HUES64 (cell line): ENCODE measurements at regions not wholly inside any gene's neighbourhood (a gene's known extent, or its start where the extent isn't known, plus 50 kb on each side); places are given as distances from the start of the nearest gene placed in this dataset.

Source experiments
- H3K27ac ChIP-seq: 2 replicates; pipeline ENCODE4 v1.7.0; 2013; ENCODE audit warnings: low read depth, low read length, inconsistent platforms
- H3K27me3 ChIP-seq: 2 replicates; pipeline ENCODE4 v1.6.1; 2013; ENCODE audit warnings: mild to moderate bottlenecking, low read length; ENCODE audit not compliant: insufficient read depth
- H3K36me3 ChIP-seq: 2 replicates; pipeline ENCODE4 v1.6.1; 2013; ENCODE audit warnings: mild to moderate bottlenecking, low read length; ENCODE audit not compliant: insufficient read depth
- H3K4me1 ChIP-seq: 2 replicates; pipeline ENCODE4 v1.6.1; 2013; ENCODE audit warnings: mild to moderate bottlenecking, low read length, moderate library complexity; ENCODE audit not compliant: insufficient read depth
- H3K4me3 ChIP-seq: 2 replicates; pipeline ENCODE4 v1.5.1; 2013; ENCODE audit warnings: mild to moderate bottlenecking, low read length, moderate library complexity
- H3K9ac ChIP-seq: 2 replicates; pipeline ENCODE4 v1.6.1; 2013; ENCODE audit warnings: mild to moderate bottlenecking, low read depth, low read length
- H3K9me3 ChIP-seq: 2 replicates; pipeline ENCODE4 v1.6.1; 2013; ENCODE audit warnings: low read depth, low read length; ENCODE audit not compliant: insufficient read depth
- WGBS: fragments of 150-250, 120-280 bp; methylation state at CpG from one replicate; pipeline ENCODE4 v1.1.7; 2013; ENCODE audit warnings: missing lambda C conversion rate; 5-methylcytosine and 5-hydroxymethylcytosine counted together

DNA sequence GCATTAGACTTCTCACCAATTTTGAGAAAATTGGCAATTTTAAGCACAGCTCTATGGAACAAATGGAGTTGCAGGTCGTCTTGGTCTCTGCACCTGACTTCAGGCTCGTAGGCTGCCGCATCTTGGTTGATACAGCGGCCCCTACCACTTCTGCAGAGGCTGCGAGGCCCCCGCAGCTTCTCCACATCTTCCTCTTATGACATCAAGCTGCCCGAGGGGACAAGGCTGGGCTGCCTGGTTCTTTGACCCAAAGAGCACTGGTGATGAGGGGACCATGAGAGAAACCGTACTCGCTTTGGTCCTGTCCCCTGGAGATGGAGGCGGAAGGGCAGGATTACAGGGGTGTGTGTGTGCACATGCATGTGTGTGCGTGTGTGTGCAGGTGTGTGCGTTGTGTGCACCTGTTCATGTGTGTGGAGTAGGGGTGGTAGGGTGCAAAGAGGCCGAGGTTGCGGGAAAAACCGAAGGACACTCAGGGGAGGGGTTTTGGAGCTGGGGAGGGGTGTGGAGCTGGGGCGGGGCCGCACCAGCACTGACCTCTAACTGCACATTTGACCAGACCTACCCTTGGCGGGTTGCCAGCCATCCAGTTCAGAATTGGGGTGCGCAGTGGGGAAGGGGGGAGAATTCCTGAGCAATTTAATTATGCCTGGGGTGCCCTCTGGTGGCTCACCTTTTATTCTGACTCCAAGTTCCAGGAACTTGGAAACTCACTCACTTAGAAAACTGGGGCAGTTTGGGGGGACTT is 65.1 kb upstream of the ARHGEF7 start:
- Histone ChIP-seq H3K4me1 (no peaks in the 10 kb centered on the region), H3K36me3 (no peaks in the 10 kb centered on the region), H3K4me3 (no peak overlapping the region), H3K9me3 (peaks cover 13% of the 10 kb centered on the region), H3K27me3 (no peaks in the 10 kb centered on the region), H3K27ac (no peak overlapping the region), H3K9ac (no peak overlapping the region)
- WGBS: 89% methylated on average over 19 of the region's 19 CpGs

- no peak overlapping the region for H3K9ac ChIP-seq
- H3K36me3 ChIP-seq: no peaks in the 10 kb centered on the region
- 90% methylated on average over 8 of the region's 8 CpGs for WGBS
- peaks cover 21% of the 10 kb centered on the region for H3K9me3 ChIP-seq
- no peak overlapping the region for H3K4me3 ChIP-seq
- H3K27ac ChIP-seq: no peak overlapping the region
- H3K27me3 ChIP-seq: no peaks in the 10 kb centered on the region
- no peaks in the 10 kb centered on the region for H3K4me1 ChIP-seq
Observed at GRCh38 chr13:111048387-111048786, 66.7 kb upstream of the ARHGEF7 start.

GRCh38 chr13:111047326-111047725 is 67.8 kb upstream of the ARHGEF7 start:
- no peaks in the 10 kb centered on the region for H3K36me3 ChIP-seq
- H3K4me3 ChIP-seq: no peak overlapping the region
- peaks cover 21% of the 10 kb centered on the region for H3K9me3 ChIP-seq
- no peak overlapping the region for H3K27ac ChIP-seq
- 69% methylated on average over 4 of the region's 5 CpGs for WGBS
- H3K4me1 ChIP-seq: no peaks in the 10 kb centered on the region
- H3K27me3 ChIP-seq: no peaks in the 10 kb centered on the region
- no peak overlapping the region for H3K9ac ChIP-seq

GRCh38 chr13:111046590-111047141 is 68.4 kb upstream of the ARHGEF7 start:
- H3K4me1 ChIP-seq: no peaks in the 10 kb centered on the region
- no peaks in the 10 kb centered on the region for H3K27me3 ChIP-seq
- 95% methylated on average over 8 of the region's 9 CpGs for WGBS
- H3K9me3 ChIP-seq: peaks cover 21% of the 10 kb centered on the region
- H3K36me3 ChIP-seq: no peaks in the 10 kb centered on the region
- no peak overlapping the region for H3K27ac ChIP-seq
- no peak overlapping the region for H3K4me3 ChIP-seq
- no peak overlapping the region for H3K9ac ChIP-seq

- no peak overlapping the region for H3K4me3 ChIP-seq
- H3K9ac ChIP-seq: no peak overlapping the region
- no peaks in the 10 kb centered on the region for H3K36me3 ChIP-seq
- H3K4me1 ChIP-seq: no peaks in the 10 kb centered on the region
- 90% methylated on average over 10 of the region's 10 CpGs for WGBS
- no peaks in the 10 kb centered on the region for H3K27me3 ChIP-seq
- peaks cover 21% of the 10 kb centered on the region for H3K9me3 ChIP-seq
- no peak overlapping the region for H3K27ac ChIP-seq
Observed at GRCh38 chr13:111045170-111045569, 69.9 kb upstream of the ARHGEF7 start.

DNA sequence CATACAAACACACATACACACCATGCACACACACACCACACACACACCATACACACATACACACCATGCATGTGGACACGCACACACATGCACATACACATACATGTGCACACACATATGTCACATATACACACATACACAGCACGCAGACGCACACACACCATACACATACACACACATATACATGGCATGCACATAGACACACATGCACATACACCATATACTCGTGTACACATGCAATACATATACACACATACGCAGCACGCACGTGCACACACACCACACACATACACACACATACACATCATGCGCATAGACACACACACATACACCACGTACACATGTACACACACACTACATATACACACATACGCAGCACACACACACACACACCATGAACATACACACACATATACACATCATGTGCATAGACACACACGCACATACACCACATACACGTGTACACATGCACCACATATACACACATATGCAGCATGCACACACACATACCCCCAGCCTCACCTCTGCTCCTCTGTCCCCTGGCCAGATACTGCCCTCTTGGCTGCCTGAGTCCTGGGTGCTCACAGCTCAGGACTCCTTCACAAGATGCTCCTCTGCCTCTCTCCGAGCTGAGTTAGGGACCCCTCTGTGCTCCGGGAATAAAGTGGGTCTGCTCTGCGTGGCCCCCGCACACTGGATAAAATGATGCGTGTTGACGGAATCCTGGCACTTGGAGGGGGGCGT is 70.9 kb upstream of the ARHGEF7 start:
- WGBS: 96% methylated on average over 19 of the region's 19 CpGs
- Histone ChIP-seq H3K27ac (no peak overlapping the region), H3K4me1 (no peaks in the 10 kb centered on the region), H3K36me3 (no peaks in the 10 kb centered on the region), H3K9me3 (peaks cover 21% of the 10 kb centered on the region), H3K27me3 (no peaks in the 10 kb centered on the region), H3K4me3 (no peak overlapping the region), H3K9ac (no peak overlapping the region)

- Histone ChIP-seq H3K9ac (no peak overlapping the region), H3K4me3 (no peak overlapping the region)
Observed at GRCh38 chr13:111043575-111043982, 71.5 kb upstream of the ARHGEF7 start.

DNA sequence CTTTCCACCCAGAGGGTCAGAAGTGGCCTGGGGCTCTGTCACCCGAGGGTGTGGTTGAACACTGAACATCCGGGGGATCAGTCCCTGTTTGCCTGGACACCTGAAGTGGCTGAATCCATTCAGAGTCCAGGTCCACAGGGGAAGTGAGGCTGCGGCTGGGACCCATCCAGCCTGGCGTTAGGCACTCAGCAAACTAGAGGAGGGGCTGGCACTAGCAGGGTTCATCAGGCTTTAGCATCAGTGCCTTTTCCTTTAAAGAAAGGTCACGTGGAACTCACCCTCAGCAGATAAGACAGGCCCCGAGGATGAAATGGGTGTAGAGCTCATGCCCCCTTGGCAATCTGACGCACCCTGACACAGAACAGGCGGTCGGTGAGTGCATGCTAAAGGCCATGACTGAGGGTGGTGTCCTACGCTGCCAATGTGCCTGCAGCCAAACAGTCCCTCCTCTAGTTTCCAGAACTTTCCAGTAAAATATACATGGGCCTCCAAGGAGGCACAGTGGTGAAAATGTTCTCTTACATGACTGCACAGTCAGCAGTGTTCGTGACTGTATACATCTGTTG is 72.4 kb upstream of the ARHGEF7 start:
- Histone ChIP-seq H3K4me3 (no peak overlapping the region), H3K27ac (no peak overlapping the region), H3K27me3 (no peaks in the 10 kb centered on the region), H3K9me3 (peaks cover 21% of the 10 kb centered on the region), H3K36me3 (no peaks in the 10 kb centered on the region), H3K4me1 (no peaks in the 10 kb centered on the region; the same call in 1 of the 2 replicates), H3K9ac (no peak overlapping the region)
- WGBS: 88% methylated on average over 11 of the region's 11 CpGs

More at GRCh38 chr13:111043575-111043982, 71.5 kb upstream of the ARHGEF7 start:
- no peak overlapping the region for H3K27ac ChIP-seq
- H3K9me3 ChIP-seq: peaks cover 21% of the 10 kb centered on the region
- no peaks in the 10 kb centered on the region for H3K36me3 ChIP-seq
- H3K27me3 ChIP-seq: no peaks in the 10 kb centered on the region
- WGBS: 94% methylated on average over 12 of the region's 12 CpGs
- no peaks in the 10 kb centered on the region for H3K4me1 ChIP-seq

DNA sequence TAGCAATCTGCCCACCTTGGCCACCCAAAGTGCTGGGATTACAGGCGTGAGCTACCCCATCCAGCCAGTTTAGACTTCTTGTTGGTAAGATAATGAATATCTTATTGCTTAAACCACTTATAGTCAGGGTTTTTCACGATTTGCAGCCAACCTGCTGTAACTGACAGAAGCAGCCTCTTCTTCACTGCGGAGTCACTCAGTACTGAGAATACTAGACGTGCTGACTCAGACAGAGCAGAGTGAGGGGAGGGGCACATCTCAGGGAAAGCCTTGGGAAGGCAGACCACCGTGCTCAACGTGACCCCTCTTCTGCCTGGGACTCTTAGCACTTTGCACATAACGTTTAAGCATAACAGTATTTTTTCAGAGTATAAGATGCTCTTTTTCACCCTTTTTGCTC is 74.3 kb upstream of the ARHGEF7 start:
- H3K4me3 ChIP-seq: no peak overlapping the region
- no peaks in the 10 kb centered on the region for H3K36me3 ChIP-seq
- H3K9ac ChIP-seq: no peak overlapping the region
- H3K9me3 ChIP-seq: peaks cover 17% of the 10 kb centered on the region
- no peaks in the 10 kb centered on the region; the same call in 1 of the 2 replicates for H3K4me1 ChIP-seq
- WGBS: 68% methylated on average over 7 of the region's 7 CpGs
- no peak overlapping the region for H3K27ac ChIP-seq
- no peaks in the 10 kb centered on the region for H3K27me3 ChIP-seq

- WGBS: 92% methylated on average over 5 of the region's 5 CpGs
- Histone ChIP-seq H3K27me3 (no peaks in the 10 kb centered on the region), H3K9ac (no peak overlapping the region), H3K4me3 (no peak overlapping the region), H3K4me1 (no peaks in the 10 kb centered on the region; the same call in 1 of the 2 replicates), H3K9me3 (peaks cover 8% of the 10 kb centered on the region), H3K36me3 (no peaks in the 10 kb centered on the region), H3K27ac (no peak overlapping the region)
Observed at GRCh38 chr13:111039735-111040134, 75.4 kb upstream of the ARHGEF7 start.

- Histone ChIP-seq H3K4me3 (no peak overlapping the region), H3K4me1 (no peaks in the 10 kb centered on the region; the same call in 1 of the 2 replicates), H3K27me3 (no peaks in the 10 kb centered on the region), H3K9me3 (peaks cover 1% of the 10 kb centered on the region), H3K27ac (no peak overlapping the region), H3K9ac (no peak overlapping the region), H3K36me3 (no peaks in the 10 kb centered on the region)
- WGBS: 92% methylated on average over 7 of the region's 7 CpGs
Observed at GRCh38 chr13:111038887-111039286, 76.2 kb upstream of the ARHGEF7 start.
